Heart left ventricle (tissue), 13 donors: ENCODE measurements at regions not wholly inside any gene's neighbourhood (a gene's known extent, or its start where the extent isn't known, plus 50 kb on each side); places are given as distances from the start of the nearest gene placed in this dataset.

Experiments
- CTCF ChIP-seq, 12 donors: fragments of 200-600 bp; sonication (generic) in 4 of 12; IDR thresholded peaks; one replicate each; pipeline versions ENCODE4 v1.5.0 to v1.8.0; 2018 to 2022; ENCODE audit warnings: antibody characterized with exemption in 12 of 12, mild to moderate bottlenecking in 5 of 12
- POLR2A ChIP-seq, 2 donors: fragments of 450-650 bp; IDR thresholded peaks; one replicate each; pipeline ENCODE4 v1.6.1; 2017; ENCODE audit warnings: antibody characterized with exemption in 2 of 2, mild to moderate bottlenecking in 2 of 2, moderate library complexity in 2 of 2
- donor health status: ischemic (EF 13 %, LVEDD 7.1; RV severe dilation, severe dysfunction).
- donor health status: DM: no; HTN: yes; CAD: no.
- donor health status: DM: no; HTN: no; CAD: no.
- donor health status: ischemic (EF 25% LVEDD 6.9; RV normal size, moderate dysfunction).
- donor health status: ischemic (EF 25% LVEDD 5.7; RV mildly dilated, moderate dysfunction).
- donor health status: ischemic (EF 35%, LVEDD 5.7; RV mildly dilated, moderate dysfunction).
- donor health status: nonischemic (EF 11% LVEDD 7.7; RV severe dilation, severe dysfunction).
- donor health status: DM: yes; HTN: yes; CAD: no.
- donor health status: PGD.
- donor health status: ischemic (EF 29% LVEDD 5.4; RV normal size, mild dysfunction).
- donor health status: nonischemic (EF 23%, LVEDD 6.1; RV moderate dilation, normal function).

DNA sequence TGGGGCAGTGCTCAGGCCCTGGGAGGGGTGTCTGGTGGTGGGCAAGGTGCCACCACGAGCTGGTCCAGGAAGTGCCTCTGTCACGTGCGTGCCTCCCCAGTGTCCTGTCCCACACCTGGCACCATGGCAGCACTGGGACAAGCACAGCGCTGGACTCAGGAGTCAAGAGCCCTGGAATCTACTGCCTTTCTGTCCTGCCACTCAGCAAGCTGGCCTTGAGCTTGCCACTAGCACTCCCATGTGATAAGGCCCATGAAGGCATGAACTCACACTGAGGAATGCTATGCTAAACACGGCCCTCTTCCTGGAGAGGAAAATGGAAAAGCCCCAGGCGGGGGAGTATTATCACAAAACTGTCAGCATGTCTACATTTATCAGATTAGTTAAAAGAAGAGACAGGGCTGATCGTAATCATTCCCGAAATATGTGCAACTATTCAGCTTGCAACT is 50.7 kb upstream of the SLC35C1 start:
- TF ChIP-seq CTCF (IDR thresholded peaks at IDR 0.05) (no peak), POLR2A (IDR thresholded peaks at IDR 0.05) (no peak)
